Activated naive CD8-positive, alpha-beta T cell treated with anti-CD3 and anti-CD28 coated beads, Interleukin-2, amount 10 ng/mL, durations not matched to agents 7 days and 5 days (primary cell): ENCODE measurements at regions not wholly inside any gene's neighbourhood (a gene's known extent, or its start where the extent isn't known, plus 50 kb on each side); places are given as distances from the start of the nearest gene placed in this dataset.
A peak's percentile ranks its signal among the peaks of the same experiment; 100 is the strongest.
"Not testable (repeated sequence)": the region's sequence is repeated elsewhere in the genome, so short reads cannot be mapped to it uniquely, and the experiment has no call there.

ENCODE experiments used
- ATAC-seq: fragments of 150-1000 bp; cut with Tn5 transposase; one replicate; pipeline ENCODE4 v1.10.0; 2021; ENCODE audit warnings: low read depth, moderate library complexity
- POLR2A ChIA-PET: fragments of 350-600 bp; sonication (Branson Sonifier 250); formaldehyde crosslinking; loops from one replicate; lab custom pipeline; 2021; ENCODE audit warnings: antibody characterized with exemption; lab: Charles Lee
- DNase-seq: peaks from one replicate; pipeline ENCODE4 v3.0.0; 2021
- H3K27ac Mint-ChIP-seq: one replicate; pipeline ENCODE4 v1.8.0; 2022; ENCODE audit warnings: mild to moderate bottlenecking, mixed read lengths
- H3K27me3 Mint-ChIP-seq: one replicate; pipeline ENCODE4 v1.8.0; 2022; ENCODE audit warnings: mild to moderate bottlenecking, moderate library complexity, mixed read lengths
- H3K36me3 Mint-ChIP-seq: one replicate; pipeline ENCODE4 v1.8.0; 2021; ENCODE audit warnings: mild to moderate bottlenecking, mixed read lengths
- H3K4me1 Mint-ChIP-seq: one replicate; pipeline ENCODE4 v1.8.0; 2021; ENCODE audit warnings: mixed read lengths
- H3K4me3 Mint-ChIP-seq: one replicate; pipeline ENCODE4 v1.8.0; 2022; ENCODE audit warnings: mild to moderate bottlenecking, moderate library complexity, mixed read lengths
- H3K9me3 Mint-ChIP-seq: one replicate; pipeline ENCODE4 v1.8.0; 2021; ENCODE audit warnings: mixed read lengths

DNA sequence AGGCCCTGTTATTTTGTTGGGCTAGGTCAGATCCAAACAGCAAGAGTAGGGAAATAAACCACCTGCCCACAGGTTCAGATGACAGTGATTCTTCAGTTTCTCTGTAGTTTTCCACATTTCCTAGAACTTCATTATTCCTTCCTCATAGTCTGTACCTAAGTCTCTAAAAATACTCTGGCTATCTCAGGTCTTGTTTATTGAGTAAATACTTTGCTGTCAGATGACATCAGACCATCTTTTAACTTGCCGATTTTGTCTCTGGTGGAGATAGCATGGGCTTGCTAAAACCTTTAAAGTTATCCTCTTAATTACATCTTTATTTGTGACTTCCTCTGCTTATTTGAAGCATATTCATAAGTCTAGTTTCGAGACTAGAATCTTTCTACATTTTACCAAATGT, 155.1 kb upstream of the METTL14 start:
- H3K4me1 Mint-ChIP-seq, H3K27ac Mint-ChIP-seq, H3K4me3 Mint-ChIP-seq, H3K9me3 Mint-ChIP-seq, H3K36me3 Mint-ChIP-seq, DNase-seq, POLR2A ChIA-PET, ATAC-seq: not testable (repeated sequence)
- H3K27me3 Mint-ChIP-seq: peaks cover 11% of the 10 kb centered on the region

DNA sequence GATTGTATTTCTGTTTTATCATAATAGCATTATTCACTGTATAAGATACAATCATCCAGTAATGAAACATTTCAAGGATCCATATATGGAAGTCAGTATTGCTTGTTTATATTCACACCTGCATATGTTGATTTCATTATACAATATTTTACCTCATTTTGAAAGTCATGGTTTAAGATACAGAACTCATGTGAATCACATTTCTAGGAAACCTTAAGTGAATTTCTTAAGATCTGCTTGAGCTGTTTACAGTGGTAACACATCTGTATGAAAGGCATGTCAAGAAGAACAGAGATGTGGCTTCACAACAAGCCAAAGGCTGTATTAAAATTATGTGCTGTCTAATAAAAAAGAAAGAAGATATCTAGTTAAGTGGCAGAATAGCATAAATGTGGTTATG, 153.2 kb upstream of the METTL14 start:
- H3K9me3 Mint-ChIP-seq, ATAC-seq, H3K4me1 Mint-ChIP-seq, H3K4me3 Mint-ChIP-seq, POLR2A ChIA-PET, H3K27ac Mint-ChIP-seq, H3K36me3 Mint-ChIP-seq, DNase-seq, H3K27me3 Mint-ChIP-seq: not testable (repeated sequence)

DNA sequence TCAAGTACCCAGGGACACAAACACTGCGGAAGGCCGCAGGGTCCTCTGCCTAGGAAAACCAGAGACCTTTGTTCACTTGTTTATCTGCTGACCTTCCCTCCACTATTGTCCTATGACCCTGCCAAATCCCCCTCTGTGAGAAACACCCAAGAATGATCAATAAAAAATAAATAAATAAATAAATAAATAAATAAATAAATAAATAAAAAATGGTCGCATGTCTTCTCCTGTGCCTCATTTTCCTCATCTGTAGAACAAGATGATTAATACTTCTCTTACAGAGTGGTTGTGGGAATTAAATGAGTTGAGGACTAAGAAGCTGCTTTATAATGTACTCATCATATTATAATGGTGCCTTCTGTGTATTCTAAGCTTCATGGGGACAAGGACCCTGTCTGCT, 149.4 kb upstream of the METTL14 start:
- H3K4me1 Mint-ChIP-seq, H3K27ac Mint-ChIP-seq, H3K36me3 Mint-ChIP-seq, H3K9me3 Mint-ChIP-seq, POLR2A ChIA-PET, H3K4me3 Mint-ChIP-seq, DNase-seq, ATAC-seq, H3K27me3 Mint-ChIP-seq: not testable (repeated sequence)

GRCh38 chr4:118539412-118540077, 145.6 kb upstream of the METTL14 start:
- H3K4me1 Mint-ChIP-seq, DNase-seq, POLR2A ChIA-PET, H3K4me3 Mint-ChIP-seq, H3K36me3 Mint-ChIP-seq, H3K27me3 Mint-ChIP-seq, H3K27ac Mint-ChIP-seq, H3K9me3 Mint-ChIP-seq, ATAC-seq: not testable (repeated sequence)

DNA sequence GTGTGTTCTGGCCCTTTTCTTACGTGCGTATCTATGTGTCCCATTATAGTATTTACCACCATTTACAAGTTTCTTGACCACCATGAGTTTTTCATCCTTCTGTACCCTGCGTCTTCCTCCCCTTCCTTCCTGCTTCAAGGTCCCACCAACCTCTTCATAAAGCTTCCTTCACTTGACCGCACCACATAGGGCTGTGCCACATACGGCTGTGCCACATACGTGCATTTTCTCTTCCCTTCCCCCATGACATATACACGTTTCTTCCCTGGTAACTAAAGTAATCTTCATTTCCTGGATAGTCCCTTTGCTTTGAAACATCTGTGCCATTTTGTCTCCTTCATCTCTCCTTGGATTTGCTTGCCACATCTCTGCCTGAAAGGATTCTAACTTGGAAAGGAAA, 128.6 kb upstream of the METTL14 start:
- H3K9me3 Mint-ChIP-seq, POLR2A ChIA-PET, H3K36me3 Mint-ChIP-seq, ATAC-seq, H3K4me3 Mint-ChIP-seq, DNase-seq, H3K4me1 Mint-ChIP-seq: not testable (repeated sequence)
- Mint-ChIP-seq H3K27me3 (peaks cover 10% of the 10 kb centered on the region), H3K27ac (peak overlapping the region; percentile 53)

DNA sequence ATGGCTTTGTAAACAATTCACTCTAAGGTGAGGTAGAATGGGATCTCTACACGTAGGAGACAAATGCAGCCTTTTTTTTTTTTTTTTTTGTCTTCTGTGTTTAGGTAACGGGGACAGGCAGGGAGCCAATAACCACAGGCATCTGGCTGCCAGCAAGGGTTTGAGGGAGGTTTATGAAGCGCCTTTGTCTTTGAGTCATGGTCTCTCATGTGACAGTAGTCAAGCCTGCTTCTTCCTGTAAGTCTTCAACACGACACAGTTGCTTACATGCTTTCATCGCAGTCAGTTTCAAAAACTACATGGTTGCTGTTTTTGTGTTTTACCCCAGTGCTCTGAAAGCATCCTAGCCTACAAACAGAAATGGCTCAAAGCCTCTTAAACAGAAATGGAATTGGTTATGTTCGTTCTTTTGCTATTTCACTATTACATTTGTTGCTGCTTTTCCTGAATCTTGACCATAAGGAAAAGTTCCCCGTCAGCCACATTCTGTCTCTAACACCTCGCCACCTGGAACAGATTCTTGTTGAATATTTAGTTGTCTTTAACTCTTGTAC, 127.8 kb upstream of the METTL14 start:
- Mint-ChIP-seq H3K36me3 (no peaks in the 10 kb centered on the region), H3K9me3 (no peaks in the 10 kb centered on the region), H3K4me3 (no peak overlapping the region), H3K4me1 (no peaks in the 10 kb centered on the region), H3K27me3 (peaks cover 10% of the 10 kb centered on the region), H3K27ac (no peak overlapping the region)
- ATAC-seq (no peak), DNase-seq (no peak)
- POLR2A ChIA-PET: no interaction called here

- ATAC-seq, H3K27ac Mint-ChIP-seq, H3K4me3 Mint-ChIP-seq, H3K9me3 Mint-ChIP-seq, POLR2A ChIA-PET, H3K4me1 Mint-ChIP-seq, DNase-seq, H3K36me3 Mint-ChIP-seq: not testable (repeated sequence)
- peaks cover 10% of the 10 kb centered on the region for H3K27me3 Mint-ChIP-seq
These were observed 127.0 kb upstream of the METTL14 start for GRCh38 chr4:118558188-118558587.

DNA sequence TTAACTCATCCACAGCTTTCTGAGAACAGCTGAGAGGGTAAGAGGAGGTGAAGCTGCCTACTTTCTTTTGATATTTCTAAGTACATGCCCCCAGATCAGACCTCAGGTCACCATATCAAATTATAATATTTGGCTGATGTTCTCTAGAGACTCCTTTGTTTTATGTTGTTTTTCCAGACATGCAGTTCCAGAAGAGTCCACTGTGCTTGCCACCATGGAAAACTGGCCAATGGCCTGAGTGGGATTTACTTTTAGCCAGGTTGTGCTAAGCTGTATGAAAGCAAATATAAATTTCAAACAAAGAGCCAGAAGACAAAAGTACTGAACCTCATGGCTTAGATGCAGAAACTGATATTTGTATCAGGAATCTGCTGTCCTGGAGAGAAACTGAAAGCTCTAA, 123.6 kb upstream of the METTL14 start:
- ATAC-seq, H3K27me3 Mint-ChIP-seq, POLR2A ChIA-PET, H3K27ac Mint-ChIP-seq, H3K4me3 Mint-ChIP-seq, H3K4me1 Mint-ChIP-seq, DNase-seq, H3K36me3 Mint-ChIP-seq, H3K9me3 Mint-ChIP-seq: not testable (repeated sequence)

DNA sequence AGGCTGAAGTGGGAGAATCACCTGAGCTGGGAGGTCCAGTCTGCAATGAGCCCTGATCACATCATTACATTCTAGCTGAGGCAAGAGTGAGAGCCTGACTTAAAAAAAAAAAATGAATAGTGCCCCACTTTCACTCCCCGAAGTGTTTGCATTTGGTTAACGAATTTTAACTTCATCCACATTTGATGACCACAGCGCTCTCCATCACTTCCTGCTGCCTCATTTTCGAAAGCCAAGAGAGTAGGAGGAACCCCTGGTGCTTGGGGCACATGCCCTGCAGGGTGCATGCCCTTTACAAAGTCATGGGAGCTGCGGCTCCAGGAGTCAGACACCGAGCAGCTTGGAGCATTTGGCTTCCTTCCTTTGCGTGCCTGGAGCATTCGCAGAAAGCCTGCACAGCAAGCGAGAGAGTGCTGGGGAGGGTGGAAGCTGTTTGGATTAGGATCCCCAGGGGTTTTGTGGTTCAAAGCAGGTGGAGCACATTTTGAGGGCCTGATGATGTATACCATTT, 119.1 kb upstream of the METTL14 start:
- H3K9me3 Mint-ChIP-seq, H3K27me3 Mint-ChIP-seq, DNase-seq, H3K36me3 Mint-ChIP-seq, H3K4me1 Mint-ChIP-seq, POLR2A ChIA-PET, H3K27ac Mint-ChIP-seq: not testable (repeated sequence)
- ATAC-seq: peak; percentile 66
- peak overlapping the region; percentile 41 for H3K4me3 Mint-ChIP-seq

DNA sequence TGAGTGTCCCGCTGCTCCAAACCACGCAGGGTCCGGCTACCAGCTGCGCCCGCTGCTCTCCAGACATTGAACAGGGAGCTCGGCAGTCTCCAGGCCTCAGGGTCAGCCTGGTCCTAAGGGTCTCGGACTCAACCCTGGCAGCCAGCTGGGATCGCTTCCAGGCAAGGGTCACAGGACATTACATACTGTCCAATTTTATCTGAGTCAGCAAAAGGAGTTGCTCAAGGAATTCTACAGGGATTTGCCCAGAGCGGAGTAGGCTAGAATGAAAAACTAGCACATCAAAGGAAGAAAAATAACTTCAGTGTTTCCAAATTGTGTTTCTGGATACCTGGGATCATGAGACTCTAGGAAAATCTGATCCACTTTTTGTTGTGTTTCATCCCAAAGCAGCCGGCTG, 112.2 kb upstream of the METTL14 start:
- POLR2A ChIA-PET, H3K36me3 Mint-ChIP-seq, H3K4me1 Mint-ChIP-seq, H3K27ac Mint-ChIP-seq, H3K4me3 Mint-ChIP-seq, H3K27me3 Mint-ChIP-seq, H3K9me3 Mint-ChIP-seq, ATAC-seq, DNase-seq: not testable (repeated sequence)

DNA sequence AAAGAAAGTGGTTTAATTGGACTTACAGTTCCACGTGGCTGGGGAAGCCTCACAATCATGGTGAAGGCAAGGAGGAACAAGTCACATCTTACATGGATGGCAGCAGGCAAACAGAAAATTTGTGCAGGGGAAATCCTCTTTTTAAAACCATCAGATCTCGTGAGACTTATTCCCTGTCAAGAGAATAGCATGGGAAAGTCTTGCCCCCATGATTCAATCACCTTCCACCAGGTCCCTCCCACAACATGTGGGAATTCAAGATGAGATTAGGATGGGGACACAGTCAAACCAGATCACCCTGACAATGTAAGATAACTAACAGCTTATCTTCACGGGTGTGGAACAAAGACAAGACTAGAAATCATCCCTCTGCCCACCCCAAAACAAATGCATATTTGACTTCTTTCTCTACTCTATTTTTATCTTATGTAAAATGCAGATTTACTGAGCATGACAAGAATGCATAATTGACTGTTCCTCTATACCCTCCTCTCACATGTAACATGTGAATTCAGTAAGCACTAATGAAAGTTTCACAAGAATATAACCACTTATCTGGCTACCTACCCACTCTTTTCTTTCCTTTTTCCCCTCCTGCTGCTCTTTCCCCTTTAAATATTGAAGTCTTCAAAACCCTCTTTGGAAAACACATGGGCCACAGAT, 110.8 kb upstream of the METTL14 start:
- not testable (repeated sequence) for H3K27me3 Mint-ChIP-seq, H3K27ac Mint-ChIP-seq

GRCh38 chr4:118575057-118575456, 110.1 kb upstream of the METTL14 start:
- ATAC-seq, H3K4me3 Mint-ChIP-seq, H3K27ac Mint-ChIP-seq, H3K27me3 Mint-ChIP-seq, POLR2A ChIA-PET, H3K36me3 Mint-ChIP-seq, DNase-seq, H3K4me1 Mint-ChIP-seq, H3K9me3 Mint-ChIP-seq: not testable (repeated sequence)

More for the DNA sequence above, 110.8 kb upstream of the METTL14 start:
- POLR2A ChIA-PET, DNase-seq, H3K36me3 Mint-ChIP-seq, H3K4me1 Mint-ChIP-seq, ATAC-seq, H3K9me3 Mint-ChIP-seq, H3K4me3 Mint-ChIP-seq: not testable (repeated sequence)

- H3K4me3 Mint-ChIP-seq, ATAC-seq, DNase-seq, H3K4me1 Mint-ChIP-seq, H3K27ac Mint-ChIP-seq, H3K36me3 Mint-ChIP-seq, H3K27me3 Mint-ChIP-seq, POLR2A ChIA-PET, H3K9me3 Mint-ChIP-seq: not testable (repeated sequence)
These were observed 109.5 kb upstream of the METTL14 start for GRCh38 chr4:118575726-118576125.

GRCh38 chr4:118576709-118577219, 108.4 kb upstream of the METTL14 start:
- H3K4me1 Mint-ChIP-seq, H3K9me3 Mint-ChIP-seq, H3K27ac Mint-ChIP-seq, H3K27me3 Mint-ChIP-seq, H3K4me3 Mint-ChIP-seq, POLR2A ChIA-PET, H3K36me3 Mint-ChIP-seq, DNase-seq, ATAC-seq: not testable (repeated sequence)
